ENCODE measurements at regions not wholly inside any gene's neighbourhood (a gene's known extent, or its start where the extent isn't known, plus 50 kb on each side); places are given as distances from the start of the nearest gene placed in this dataset.
"Not testable (repeated sequence)": the region's sequence is repeated elsewhere in the genome, so short reads cannot be mapped to it uniquely, and the experiment has no call there.

- no peak for DNase-seq (ENCODE audit: extremely low read depth, insufficient read length)
- H3K4me3 ChIP-seq (replicated peaks; ENCODE audit: low read depth, low read length): no peak overlapping the region
- no peaks in the 10 kb centered on the region for H3K36me3 ChIP-seq (ENCODE audit: control insufficient read depth, insufficient read depth, low read length)
- no peaks in the 10 kb centered on the region for H3K27me3 ChIP-seq (replicated peaks; ENCODE audit: control insufficient read depth, insufficient read depth, low read length)
- TF ChIP-seq CTCF (IDR thresholded peaks at IDR 0.05; ENCODE audit: insufficient read depth, low read length, poor library complexity, severe bottlenecking): no peak
Measured at GRCh38 chr6:27743787-27744186, 168.4 kb downstream of the OR2B2 start.

- Histone ChIP-seq H3K4me3 (replicated peaks; ENCODE audit: low read depth, low read length) (no peak overlapping the region), H3K36me3 (ENCODE audit: control insufficient read depth, insufficient read depth, low read length) (no peaks in the 10 kb centered on the region), H3K27me3 (replicated peaks; ENCODE audit: control insufficient read depth, insufficient read depth, low read length) (no peaks in the 10 kb centered on the region)
- DNase-seq (ENCODE audit: extremely low read depth, insufficient read length): no peak
- TF ChIP-seq CTCF (IDR thresholded peaks at IDR 0.05; ENCODE audit: insufficient read depth, low read length, poor library complexity, severe bottlenecking): no peak
Measured at GRCh38 chr6:27742833-27743573, 169.2 kb downstream of the OR2B2 start.

- not testable (repeated sequence) for H3K27me3 ChIP-seq (replicated peaks; ENCODE audit: control insufficient read depth, insufficient read depth, low read length); H3K4me3 ChIP-seq (replicated peaks; ENCODE audit: low read depth, low read length); DNase-seq (ENCODE audit: extremely low read depth, insufficient read length); H3K36me3 ChIP-seq (ENCODE audit: control insufficient read depth, insufficient read depth, low read length)
Measured at GRCh38 chr6:27739902-27740301, 172.3 kb downstream of the OR2B2 start.

DNA sequence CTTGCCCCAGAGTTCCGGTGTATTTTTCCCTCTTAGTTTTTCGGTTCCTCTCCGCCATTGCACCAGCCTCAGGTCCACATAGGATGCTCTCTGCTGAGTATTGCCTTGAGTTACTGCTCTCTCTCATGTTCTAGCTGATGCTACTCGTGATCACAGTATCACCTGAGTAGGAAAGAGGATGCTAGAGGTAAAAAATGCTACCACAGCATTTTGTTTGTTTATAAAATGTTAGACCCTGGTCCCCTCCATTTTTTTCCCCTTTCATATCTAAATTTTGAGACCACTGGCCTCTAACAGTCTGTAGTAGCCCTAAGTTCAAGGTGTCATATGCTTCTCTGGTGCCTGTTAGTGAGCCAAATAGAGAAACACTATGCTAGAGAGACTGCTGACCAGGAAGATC, 175.5 kb downstream of the OR2B2 start:
- no peak for DNase-seq (ENCODE audit: extremely low read depth, insufficient read length)
- no peak for TF ChIP-seq CTCF (IDR thresholded peaks at IDR 0.05; ENCODE audit: insufficient read depth, low read length, poor library complexity, severe bottlenecking)
- no peak overlapping the region for H3K4me3 ChIP-seq (replicated peaks; ENCODE audit: low read depth, low read length)
- no peaks in the 10 kb centered on the region for H3K27me3 ChIP-seq (replicated peaks; ENCODE audit: control insufficient read depth, insufficient read depth, low read length)
- no peaks in the 10 kb centered on the region for H3K36me3 ChIP-seq (ENCODE audit: control insufficient read depth, insufficient read depth, low read length)

DNA sequence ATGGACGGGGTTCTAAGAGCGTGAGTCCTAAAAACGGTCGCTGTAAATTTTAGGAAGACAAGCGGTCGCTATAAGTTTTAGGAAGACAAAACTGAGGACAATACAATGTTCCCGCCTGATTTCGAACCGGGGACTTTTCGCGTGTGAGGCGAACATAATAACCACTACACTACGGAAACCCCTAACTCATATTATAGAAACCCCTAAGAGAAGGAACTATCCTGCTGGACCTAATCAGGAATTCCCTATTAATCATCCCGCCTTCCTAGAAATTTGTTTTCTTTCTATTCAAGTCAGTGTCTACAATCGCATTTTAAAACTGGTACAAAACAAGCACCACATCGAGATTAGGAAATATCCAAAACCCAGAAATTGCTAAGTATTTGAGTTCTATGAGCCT, 183.8 kb downstream of the OR2B2 start:
- H3K36me3 ChIP-seq (ENCODE audit: control insufficient read depth, insufficient read depth, low read length): no peaks in the 10 kb centered on the region
- no peak overlapping the region for H3K4me3 ChIP-seq (replicated peaks; ENCODE audit: low read depth, low read length)
- TF ChIP-seq CTCF (IDR thresholded peaks at IDR 0.05; ENCODE audit: insufficient read depth, low read length, poor library complexity, severe bottlenecking): no peak
- no peak for DNase-seq (ENCODE audit: extremely low read depth, insufficient read length)
- no peaks in the 10 kb centered on the region for H3K27me3 ChIP-seq (replicated peaks; ENCODE audit: control insufficient read depth, insufficient read depth, low read length)

DNA sequence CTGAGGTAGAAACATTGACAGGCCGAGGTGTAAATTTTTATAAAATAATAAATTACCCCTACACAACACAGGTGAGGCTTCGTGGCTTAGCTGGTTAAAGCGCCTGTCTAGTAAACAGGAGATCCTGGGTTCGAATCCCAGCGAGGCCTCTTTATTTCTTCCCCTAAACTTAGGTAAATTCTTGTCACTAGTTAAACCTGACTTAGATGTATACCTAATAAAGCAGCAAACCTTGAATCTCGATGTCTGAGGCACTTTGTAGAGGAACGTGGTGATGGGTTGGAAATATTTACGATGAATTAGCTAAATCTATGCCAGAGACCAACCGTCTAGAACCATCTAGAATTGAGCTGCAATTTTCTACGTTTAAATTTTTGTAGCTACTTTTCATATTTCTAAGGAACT, 185.6 kb downstream of the OR2B2 start:
- DNase-seq (ENCODE audit: extremely low read depth, insufficient read length): no peak

More for the DNA sequence above, 185.6 kb downstream of the OR2B2 start:
- Histone ChIP-seq H3K36me3 (ENCODE audit: control insufficient read depth, insufficient read depth, low read length) (no peaks in the 10 kb centered on the region), H3K4me3 (replicated peaks; ENCODE audit: low read depth, low read length) (no peak overlapping the region), H3K27me3 (replicated peaks; ENCODE audit: control insufficient read depth, insufficient read depth, low read length) (no peaks in the 10 kb centered on the region)
- TF ChIP-seq CTCF (IDR thresholded peaks at IDR 0.05; ENCODE audit: insufficient read depth, low read length, poor library complexity, severe bottlenecking): no peak
